ENCODE measurements at regions not wholly inside any gene's neighbourhood (a gene's known extent, or its start where the extent isn't known, plus 50 kb on each side); places are given as distances from the start of the nearest gene placed in this dataset.

- H3K27ac ChIP-seq, result no peak overlapping the region; the same call in 1 of the 2 replicates
- H3K9me3 ChIP-seq (ENCODE audit: low read depth, low read length), result no peaks in the 10 kb centered on the region
- DNase-seq (ENCODE audit: low read depth, low spot score), result no peak
- H3K36me3 ChIP-seq (ENCODE audit: insufficient read depth, low read length), result no peaks in the 10 kb centered on the region
- no peak overlapping the region for H3K9ac ChIP-seq (ENCODE audit: insufficient read length)
- TF ChIP-seq POLR2AphosphoS5 (IDR thresholded peaks at IDR 0.05; ENCODE audit: borderline replicate concordance, low read depth, low read length) (no peak), EZH2 (IDR thresholded peaks at IDR 0.05) (no peak), FOXP2 (optimal IDR thresholded peaks at IDR 0.05; ENCODE audit: control extremely low read depth, extremely low read length, insufficient read depth) (no peak)
- peak overlapping the region; percentile 11; the same call in 1 of the 2 replicates for H3K4me3 ChIP-seq
These were observed 174.8 kb downstream of the UTP18 start for GRCh38 chr17:51435171-51435552.

GRCh38 chr17:51435641-51436091 is 175.3 kb downstream of the UTP18 start:
- DNase-seq (ENCODE audit: low read depth, low spot score), result no peak
- Histone ChIP-seq H3K9me3 (ENCODE audit: low read depth, low read length) (no peaks in the 10 kb centered on the region), H3K9ac (ENCODE audit: insufficient read length) (no peak overlapping the region), H3K4me3 (peak overlapping the region; percentile 11; the same call in 1 of the 2 replicates), H3K27ac (no peak overlapping the region), H3K36me3 (ENCODE audit: insufficient read depth, low read length) (no peaks in the 10 kb centered on the region)
- TF ChIP-seq POLR2AphosphoS5 (IDR thresholded peaks at IDR 0.05; ENCODE audit: borderline replicate concordance, low read depth, low read length) (no peak), EZH2 (IDR thresholded peaks at IDR 0.05) (no peak), FOXP2 (optimal IDR thresholded peaks at IDR 0.05; ENCODE audit: control extremely low read depth, extremely low read length, insufficient read depth) (no peak)

GRCh38 chr17:51439395-51440229 is 179.3 kb downstream of the UTP18 start:
- H3K9ac ChIP-seq (ENCODE audit: insufficient read length), result no peak overlapping the region
- no peaks in the 10 kb centered on the region for H3K9me3 ChIP-seq (ENCODE audit: low read depth, low read length)
- H3K4me3 ChIP-seq, result no peak overlapping the region
- H3K27ac ChIP-seq, result no peak overlapping the region
- TF ChIP-seq FOXP2 (optimal IDR thresholded peaks at IDR 0.05; ENCODE audit: control extremely low read depth, extremely low read length, insufficient read depth) (no peak), EZH2 (IDR thresholded peaks at IDR 0.05) (no peak), POLR2AphosphoS5 (IDR thresholded peaks at IDR 0.05; ENCODE audit: borderline replicate concordance, low read depth, low read length) (no peak)
- no peak for DNase-seq (ENCODE audit: low read depth, low spot score)
- H3K36me3 ChIP-seq (ENCODE audit: insufficient read depth, low read length), result no peaks in the 10 kb centered on the region

- Histone ChIP-seq H3K4me3 (no peak overlapping the region), H3K9ac (ENCODE audit: insufficient read length) (no peak overlapping the region), H3K9me3 (ENCODE audit: low read depth, low read length) (no peaks in the 10 kb centered on the region), H3K27ac (no peak overlapping the region), H3K36me3 (ENCODE audit: insufficient read depth, low read length) (no peaks in the 10 kb centered on the region)
- TF ChIP-seq POLR2AphosphoS5 (IDR thresholded peaks at IDR 0.05; ENCODE audit: borderline replicate concordance, low read depth, low read length) (no peak), EZH2 (IDR thresholded peaks at IDR 0.05) (no peak), FOXP2 (optimal IDR thresholded peaks at IDR 0.05; ENCODE audit: control extremely low read depth, extremely low read length, insufficient read depth) (no peak)
- DNase-seq (ENCODE audit: low read depth, low spot score), result no peak
These were observed 181.1 kb downstream of the UTP18 start for GRCh38 chr17:51441431-51441830.

GRCh38 chr17:51442088-51442865 is 181.9 kb downstream of the UTP18 start:
- H3K27ac ChIP-seq, result no peak overlapping the region
- TF ChIP-seq POLR2AphosphoS5 (IDR thresholded peaks at IDR 0.05; ENCODE audit: borderline replicate concordance, low read depth, low read length) (no peak), FOXP2 (optimal IDR thresholded peaks at IDR 0.05; ENCODE audit: control extremely low read depth, extremely low read length, insufficient read depth) (no peak), EZH2 (IDR thresholded peaks at IDR 0.05) (no peak)
- H3K9me3 ChIP-seq (ENCODE audit: low read depth, low read length), result no peaks in the 10 kb centered on the region
- DNase-seq (ENCODE audit: low read depth, low spot score), result no peak
- no peaks in the 10 kb centered on the region for H3K36me3 ChIP-seq (ENCODE audit: insufficient read depth, low read length)
- H3K4me3 ChIP-seq, result no peak overlapping the region
- no peak overlapping the region for H3K9ac ChIP-seq (ENCODE audit: insufficient read length)

- no peak overlapping the region for H3K4me3 ChIP-seq
- TF ChIP-seq FOXP2 (optimal IDR thresholded peaks at IDR 0.05; ENCODE audit: control extremely low read depth, extremely low read length, insufficient read depth) (no peak), POLR2AphosphoS5 (IDR thresholded peaks at IDR 0.05; ENCODE audit: borderline replicate concordance, low read depth, low read length) (no peak), EZH2 (IDR thresholded peaks at IDR 0.05) (no peak)
- no peak overlapping the region for H3K27ac ChIP-seq
- no peak for DNase-seq (ENCODE audit: low read depth, low spot score)
- no peaks in the 10 kb centered on the region for H3K36me3 ChIP-seq (ENCODE audit: insufficient read depth, low read length)
- H3K9ac ChIP-seq (ENCODE audit: insufficient read length), result no peak overlapping the region
- no peaks in the 10 kb centered on the region for H3K9me3 ChIP-seq (ENCODE audit: low read depth, low read length)
These were observed 183.3 kb downstream of the UTP18 start for GRCh38 chr17:51443646-51444045.

GRCh38 chr17:51445946-51446345 is 185.6 kb downstream of the UTP18 start:
- no peak for TF ChIP-seq POLR2AphosphoS5 (IDR thresholded peaks at IDR 0.05; ENCODE audit: borderline replicate concordance, low read depth, low read length)
- TF ChIP-seq FOXP2 (optimal IDR thresholded peaks at IDR 0.05; ENCODE audit: control extremely low read depth, extremely low read length, insufficient read depth), result no peak
- Histone ChIP-seq H3K9ac (ENCODE audit: insufficient read length) (no peak overlapping the region), H3K4me3 (no peak overlapping the region), H3K27ac (no peak overlapping the region), H3K9me3 (ENCODE audit: low read depth, low read length) (no peaks in the 10 kb centered on the region), H3K36me3 (ENCODE audit: insufficient read depth, low read length) (no peaks in the 10 kb centered on the region)
- DNase-seq (ENCODE audit: low read depth, low spot score), result no peak

- no peak overlapping the region for H3K27ac ChIP-seq
- no peaks in the 10 kb centered on the region for H3K9me3 ChIP-seq (ENCODE audit: low read depth, low read length)
- H3K9ac ChIP-seq (ENCODE audit: insufficient read length), result no peak overlapping the region
- DNase-seq (ENCODE audit: low read depth, low spot score), result no peak
- H3K4me3 ChIP-seq, result no peak overlapping the region
- H3K36me3 ChIP-seq (ENCODE audit: insufficient read depth, low read length), result no peaks in the 10 kb centered on the region
- no peak for TF ChIP-seq POLR2AphosphoS5 (IDR thresholded peaks at IDR 0.05; ENCODE audit: borderline replicate concordance, low read depth, low read length)
- no peak for TF ChIP-seq FOXP2 (optimal IDR thresholded peaks at IDR 0.05; ENCODE audit: control extremely low read depth, extremely low read length, insufficient read depth)
- TF ChIP-seq EZH2 (IDR thresholded peaks at IDR 0.05), result no peak
These were observed 194.2 kb downstream of the UTP18 start for GRCh38 chr17:51454456-51454978.
